ENCODE measurements at regions not wholly inside any gene's neighbourhood (a gene's known extent, or its start where the extent isn't known, plus 50 kb on each side); places are given as distances from the start of the nearest gene placed in this dataset.
"Not testable (repeated sequence)": the region's sequence is repeated elsewhere in the genome, so short reads cannot be mapped to it uniquely, and the experiment has no call there.

GRCh38 chr1:232745698-232746097 is 59.5 kb upstream of the MAP10 start:
- not testable (repeated sequence) for H3K4ac ChIP-seq (ENCODE audit: low read length); H2AFZ ChIP-seq (ENCODE audit: low read length); H2BK15ac ChIP-seq (ENCODE audit: low read length); H3K18ac ChIP-seq (ENCODE audit: low read length); H3K23ac ChIP-seq (ENCODE audit: low read depth, low read length, poor library complexity); H3K14ac ChIP-seq (ENCODE audit: low read length); H3K27ac ChIP-seq (replicated peaks; ENCODE audit: low read length); H2BK120ac ChIP-seq (ENCODE audit: low read depth, low read length); H4K8ac ChIP-seq (ENCODE audit: low read depth, low read length); H3K4me3 ChIP-seq (ENCODE audit: low read length in 2 of 2); DNase-seq (ENCODE audit: low spot score); H2BK12ac ChIP-seq (ENCODE audit: low read length); H3K27me3 ChIP-seq (ENCODE audit: control insufficient read depth in 3 of 3, insufficient read depth in 3 of 3, low read depth in 1 of 3, low read length in 3 of 3); H3K9ac ChIP-seq (ENCODE audit: low read depth, low read length, poor library complexity); H3K9me3 ChIP-seq (replicated peaks in 1 of 2; ENCODE audit: control insufficient read depth in 2 of 2, insufficient read depth in 1 of 2, low read depth in 1 of 2, low read length in 2 of 2); H2AK5ac ChIP-seq (ENCODE audit: low read depth, low read length); H3K4me1 ChIP-seq (ENCODE audit: control insufficient read depth in 2 of 2, insufficient read depth in 1 of 2, low read depth in 1 of 2, low read length in 2 of 2); H3K4me2 ChIP-seq (ENCODE audit: insufficient read depth, low read length, poor library complexity, severe bottlenecking); H2BK5ac ChIP-seq (ENCODE audit: low read length); H4K91ac ChIP-seq (ENCODE audit: low read depth, low read length, poor library complexity); H3K79me1 ChIP-seq (ENCODE audit: low read depth, low read length); H3K36me3 ChIP-seq (replicated peaks in 1 of 2; ENCODE audit: control insufficient read depth in 2 of 2, insufficient read depth in 2 of 2, low read length in 2 of 2)
- WGBS, 2 donors (ENCODE audit: extremely low coverage in 2 of 2, insufficient read length in 2 of 2, insufficient replicate concordance in 1 of 2): no CpG with 5 or more reads among the region's 2 CpGs

GRCh38 chr1:232748910-232749368 is 56.3 kb upstream of the MAP10 start:
- no peak overlapping the region for H3K4me3 ChIP-seq (ENCODE audit: low read length in 2 of 2)
- no CpG with 5 or more reads among the region's 8 CpGs for WGBS, 2 donors (ENCODE audit: extremely low coverage in 2 of 2, insufficient read length in 2 of 2, insufficient replicate concordance in 1 of 2)
- H4K91ac ChIP-seq (ENCODE audit: low read depth, low read length, poor library complexity): no peak overlapping the region

GRCh38 chr1:232751393-232752140 is 53.6 kb upstream of the MAP10 start:
- no peak overlapping the region for H2BK5ac ChIP-seq (ENCODE audit: low read length)
- no peak overlapping the region for H3K9ac ChIP-seq (ENCODE audit: low read depth, low read length, poor library complexity)
- H3K4me1 ChIP-seq (ENCODE audit: control insufficient read depth in 2 of 2, insufficient read depth in 1 of 2, low read depth in 1 of 2, low read length in 2 of 2): no peaks in the 10 kb centered on the region
- H4K91ac ChIP-seq (ENCODE audit: low read depth, low read length, poor library complexity): no peak overlapping the region
- no peak overlapping the region for H3K4me2 ChIP-seq (ENCODE audit: insufficient read depth, low read length, poor library complexity, severe bottlenecking)
- peaks cover 5 to 9% of the 10 kb centered on the region in 2 donors for H3K9me3 ChIP-seq (replicated peaks in 1 of 2; ENCODE audit: control insufficient read depth in 2 of 2, insufficient read depth in 1 of 2, low read depth in 1 of 2, low read length in 2 of 2)
- no peak overlapping the region for H2AK5ac ChIP-seq (ENCODE audit: low read depth, low read length)
- no peaks in the 10 kb centered on the region for H3K27me3 ChIP-seq (ENCODE audit: control insufficient read depth in 3 of 3, insufficient read depth in 3 of 3, low read depth in 1 of 3, low read length in 3 of 3)
- no peak overlapping the region for H3K23ac ChIP-seq (ENCODE audit: low read depth, low read length, poor library complexity)
- no peak overlapping the region for H2AFZ ChIP-seq (ENCODE audit: low read length)
- no peak overlapping the region for H3K18ac ChIP-seq (ENCODE audit: low read length)
- no peak overlapping the region for H3K14ac ChIP-seq (ENCODE audit: low read length)
- no peak overlapping the region for H3K4ac ChIP-seq (ENCODE audit: low read length)
- H2BK120ac ChIP-seq (ENCODE audit: low read depth, low read length): no peak overlapping the region
- no peak overlapping the region for H2BK12ac ChIP-seq (ENCODE audit: low read length)
- no peak overlapping the region for H3K4me3 ChIP-seq (ENCODE audit: low read length in 2 of 2)
- no CpG with 5 or more reads among the region's 7 CpGs for WGBS, 2 donors (ENCODE audit: extremely low coverage in 2 of 2, insufficient read length in 2 of 2, insufficient replicate concordance in 1 of 2)
- no peak overlapping the region for H2BK15ac ChIP-seq (ENCODE audit: low read length)
- no peaks in the 10 kb centered on the region for H3K36me3 ChIP-seq (replicated peaks in 1 of 2; ENCODE audit: control insufficient read depth in 2 of 2, insufficient read depth in 2 of 2, low read length in 2 of 2)
- DNase-seq (ENCODE audit: low spot score): no peak
- H4K8ac ChIP-seq (ENCODE audit: low read depth, low read length): no peak overlapping the region
- no peak overlapping the region for H3K27ac ChIP-seq (replicated peaks; ENCODE audit: low read length)
- H3K79me1 ChIP-seq (ENCODE audit: low read depth, low read length): no peaks in the 10 kb centered on the region

More at GRCh38 chr1:232748910-232749368, 56.3 kb upstream of the MAP10 start:
- Histone ChIP-seq H3K79me1 (ENCODE audit: low read depth, low read length) (no peaks in the 10 kb centered on the region), H3K27me3 (ENCODE audit: control insufficient read depth in 3 of 3, insufficient read depth in 3 of 3, low read depth in 1 of 3, low read length in 3 of 3) (no peaks in the 10 kb centered on the region), H3K18ac (ENCODE audit: low read length) (no peak overlapping the region), H3K4me1 (ENCODE audit: control insufficient read depth in 2 of 2, insufficient read depth in 1 of 2, low read depth in 1 of 2, low read length in 2 of 2) (no peaks in the 10 kb centered on the region), H2AFZ (ENCODE audit: low read length) (no peak overlapping the region), H3K36me3 (replicated peaks in 1 of 2; ENCODE audit: control insufficient read depth in 2 of 2, insufficient read depth in 2 of 2, low read length in 2 of 2) (no peaks in the 10 kb centered on the region), H3K4ac (ENCODE audit: low read length) (no peak overlapping the region), H2BK12ac (ENCODE audit: low read length) (no peak overlapping the region), H3K14ac (ENCODE audit: low read length) (no peak overlapping the region), H3K27ac (replicated peaks; ENCODE audit: low read length) (no peak overlapping the region), H4K8ac (ENCODE audit: low read depth, low read length) (no peak overlapping the region), H2AK5ac (ENCODE audit: low read depth, low read length) (no peak overlapping the region), H2BK15ac (ENCODE audit: low read length) (no peak overlapping the region), H3K9me3 (replicated peaks in 1 of 2; ENCODE audit: control insufficient read depth in 2 of 2, insufficient read depth in 1 of 2, low read depth in 1 of 2, low read length in 2 of 2) (peaks cover 5 to 7% of the 10 kb centered on the region in 2 donors), H3K9ac (ENCODE audit: low read depth, low read length, poor library complexity) (no peak overlapping the region), H3K23ac (ENCODE audit: low read depth, low read length, poor library complexity) (no peak overlapping the region), H2BK120ac (ENCODE audit: low read depth, low read length) (no peak overlapping the region), H2BK5ac (ENCODE audit: low read length) (no peak overlapping the region), H3K4me2 (ENCODE audit: insufficient read depth, low read length, poor library complexity, severe bottlenecking) (no peak overlapping the region)
- no peak for DNase-seq (ENCODE audit: low spot score)

GRCh38 chr1:232752365-232752764 is 52.9 kb upstream of the MAP10 start:
- H2BK15ac ChIP-seq (ENCODE audit: low read length): no peak overlapping the region
- H3K18ac ChIP-seq (ENCODE audit: low read length): no peak overlapping the region
- no peak overlapping the region for H2AFZ ChIP-seq (ENCODE audit: low read length)
- no peaks in the 10 kb centered on the region for H3K79me1 ChIP-seq (ENCODE audit: low read depth, low read length)
- H3K4ac ChIP-seq (ENCODE audit: low read length): no peak overlapping the region
- DNase-seq (ENCODE audit: low spot score): no peak
- no peaks in the 10 kb centered on the region for H3K27me3 ChIP-seq (ENCODE audit: control insufficient read depth in 3 of 3, insufficient read depth in 3 of 3, low read depth in 1 of 3, low read length in 3 of 3)
- H3K9me3 ChIP-seq (replicated peaks in 1 of 2; ENCODE audit: control insufficient read depth in 2 of 2, insufficient read depth in 1 of 2, low read depth in 1 of 2, low read length in 2 of 2): peaks cover 6 to 9% of the 10 kb centered on the region in 2 donors
- H3K36me3 ChIP-seq (replicated peaks in 1 of 2; ENCODE audit: control insufficient read depth in 2 of 2, insufficient read depth in 2 of 2, low read length in 2 of 2): no peaks in the 10 kb centered on the region
- no peak overlapping the region for H3K4me2 ChIP-seq (ENCODE audit: insufficient read depth, low read length, poor library complexity, severe bottlenecking)
- no CpG with 5 or more reads among the region's 1 CpG for WGBS, 2 donors (ENCODE audit: extremely low coverage in 2 of 2, insufficient read length in 2 of 2, insufficient replicate concordance in 1 of 2)
- no peak overlapping the region for H2AK5ac ChIP-seq (ENCODE audit: low read depth, low read length)
- H2BK12ac ChIP-seq (ENCODE audit: low read length): no peak overlapping the region
- H3K9ac ChIP-seq (ENCODE audit: low read depth, low read length, poor library complexity): no peak overlapping the region
- H4K8ac ChIP-seq (ENCODE audit: low read depth, low read length): no peak overlapping the region
- H2BK5ac ChIP-seq (ENCODE audit: low read length): no peak overlapping the region
- no peak overlapping the region for H2BK120ac ChIP-seq (ENCODE audit: low read depth, low read length)
- no peak overlapping the region for H3K27ac ChIP-seq (replicated peaks; ENCODE audit: low read length)
- no peak overlapping the region for H3K4me3 ChIP-seq (ENCODE audit: low read length in 2 of 2)
- H4K91ac ChIP-seq (ENCODE audit: low read depth, low read length, poor library complexity): no peak overlapping the region
- no peaks in the 10 kb centered on the region for H3K4me1 ChIP-seq (ENCODE audit: control insufficient read depth in 2 of 2, insufficient read depth in 1 of 2, low read depth in 1 of 2, low read length in 2 of 2)
- H3K23ac ChIP-seq (ENCODE audit: low read depth, low read length, poor library complexity): no peak overlapping the region
- no peak overlapping the region for H3K14ac ChIP-seq (ENCODE audit: low read length)

All from neuronal stem cell (in vitro differentiated cells).